DMS 273 (cell line): ENCODE measurements at regions not wholly inside any gene's neighbourhood (a gene's known extent, or its start where the extent isn't known, plus 50 kb on each side); places are given as distances from the start of the nearest gene placed in this dataset.
A peak's percentile ranks its signal among the peaks of the same experiment; 100 is the strongest.

Experiments
- DNase-seq: peaks from one replicate; lab custom pipeline; 2025; ENCODE audit not compliant: unreplicated experiment; lab: John Stamatoyannopoulos, UW

DNA sequence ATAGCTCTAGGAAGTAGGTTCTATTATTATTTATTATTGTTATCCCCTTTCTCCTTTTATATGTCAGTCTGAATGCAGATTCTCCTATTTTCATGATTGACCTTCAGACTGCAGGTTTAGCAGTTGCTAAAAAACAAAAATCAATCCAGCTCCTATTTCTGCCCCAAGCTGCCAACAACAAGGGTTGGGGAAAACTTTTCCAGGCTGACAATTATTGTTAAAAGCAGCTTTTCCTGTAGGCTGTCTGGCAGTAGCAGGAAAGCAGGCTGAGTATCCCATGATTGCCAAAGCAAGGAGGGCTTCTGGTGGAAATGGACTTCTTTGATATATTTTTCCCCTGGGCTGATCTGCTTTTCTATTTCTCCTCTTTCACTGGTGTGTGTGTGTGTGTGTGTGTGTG lies 78.0 kb upstream of the CTLA4 start:
- no peak for DNase-seq

DNA sequence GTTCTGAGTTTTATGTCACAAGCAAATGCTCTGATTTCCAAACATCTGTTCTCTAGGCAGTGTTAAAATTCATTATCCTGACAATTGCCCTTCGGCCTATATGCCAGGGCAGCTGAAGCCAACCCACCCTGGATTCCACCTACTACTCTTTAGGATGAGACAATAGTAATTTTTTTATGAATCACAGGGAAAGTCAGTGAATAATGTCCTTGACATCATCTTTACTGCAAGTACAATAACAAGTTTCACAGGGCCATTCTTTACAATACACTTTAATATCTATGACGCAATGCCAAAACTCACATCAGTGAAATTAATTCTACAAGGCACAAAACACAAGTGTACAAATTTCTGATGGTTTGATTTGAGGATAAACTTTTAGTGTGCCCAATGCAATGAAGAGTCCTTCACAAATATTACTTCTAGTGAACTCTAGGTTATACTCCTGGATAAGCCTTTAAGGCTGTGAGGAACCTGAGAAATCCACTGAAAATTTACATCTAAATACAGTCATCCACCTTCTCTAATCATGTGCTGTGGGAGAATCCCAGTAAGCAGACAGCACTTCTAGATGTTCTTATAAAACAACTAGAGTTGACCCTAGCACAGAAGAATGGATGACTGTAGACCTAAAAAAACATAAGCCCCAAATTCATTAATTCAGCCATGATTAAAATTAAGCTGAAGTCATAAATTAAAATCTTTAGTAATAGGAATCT lies 77.3 kb upstream of the CTLA4 start:
- no peak for DNase-seq

DNA sequence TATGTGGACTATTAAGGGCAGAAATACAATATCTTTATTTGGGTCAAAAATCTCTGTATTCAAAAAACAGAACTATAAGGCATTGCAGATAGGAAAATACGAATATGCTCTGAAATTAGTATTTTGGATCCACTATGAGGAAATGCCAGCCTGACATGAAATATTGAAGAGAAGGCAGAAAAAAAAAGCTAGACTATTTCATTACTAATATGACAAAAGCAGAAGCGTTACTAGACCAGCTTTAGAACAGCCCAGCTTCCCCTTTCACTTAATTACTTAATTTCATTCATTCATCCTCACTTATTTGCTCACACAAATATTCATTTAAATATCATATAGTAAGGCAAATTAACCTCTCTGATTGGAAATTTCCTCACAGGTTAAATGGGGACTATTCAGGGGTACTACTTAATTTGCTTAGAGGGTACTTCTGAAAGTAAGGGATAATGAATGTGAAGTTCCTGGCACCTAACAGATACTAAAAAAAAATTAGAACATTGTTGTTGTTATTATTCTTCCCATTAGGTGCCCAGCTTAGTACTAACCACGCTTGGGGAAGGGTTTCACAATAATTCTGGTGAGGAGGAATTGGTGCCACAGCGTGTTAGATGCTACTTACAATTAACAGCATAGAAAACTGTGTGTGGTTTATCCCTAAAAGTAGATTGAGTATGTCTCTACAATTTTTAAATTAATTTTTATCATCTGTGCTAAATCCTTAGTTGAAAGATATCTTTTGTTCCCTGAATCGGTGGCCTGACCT lies 71.1 kb upstream of the CTLA4 start:
- DNase-seq: no peak

DNA sequence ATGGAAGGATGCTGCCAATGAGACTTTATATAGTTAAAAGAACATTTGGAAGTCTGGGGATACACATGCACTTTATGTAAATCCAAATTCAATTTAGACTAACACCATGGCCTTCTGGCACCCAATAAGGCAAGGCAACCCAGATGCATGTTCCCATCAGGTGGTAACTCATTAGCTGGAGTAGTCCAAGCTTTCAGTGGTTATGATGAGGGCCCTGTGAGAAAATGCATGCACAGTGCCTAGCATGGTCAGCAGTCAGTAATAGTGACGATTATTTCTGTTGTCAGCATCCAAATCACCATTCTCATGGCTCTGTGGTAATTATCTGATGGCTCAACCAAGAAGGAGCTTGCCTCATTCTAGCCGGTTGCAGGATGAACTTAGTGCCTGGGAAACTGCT lies 70.3 kb upstream of the CTLA4 start:
- DNase-seq: no peak

DNA sequence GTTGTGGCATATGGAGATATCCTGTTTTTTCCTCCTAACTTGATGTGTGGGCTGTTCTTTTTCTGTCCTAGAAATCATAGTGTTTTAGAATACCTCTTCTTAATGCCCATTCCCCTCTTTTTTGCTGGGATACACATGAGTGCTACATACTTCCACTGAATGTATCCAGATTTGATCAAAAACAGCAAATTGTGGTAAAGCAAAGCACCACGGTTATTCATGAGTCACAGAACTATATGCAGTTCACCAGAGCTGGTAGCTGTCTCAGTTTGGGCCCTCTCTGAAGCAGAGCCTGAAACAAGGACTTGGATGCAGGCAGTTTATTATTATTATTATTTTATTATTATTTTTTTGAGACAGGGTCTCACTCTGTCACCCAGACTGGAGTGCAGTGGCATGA lies 69.9 kb upstream of the CTLA4 start:
- no peak for DNase-seq

DNA sequence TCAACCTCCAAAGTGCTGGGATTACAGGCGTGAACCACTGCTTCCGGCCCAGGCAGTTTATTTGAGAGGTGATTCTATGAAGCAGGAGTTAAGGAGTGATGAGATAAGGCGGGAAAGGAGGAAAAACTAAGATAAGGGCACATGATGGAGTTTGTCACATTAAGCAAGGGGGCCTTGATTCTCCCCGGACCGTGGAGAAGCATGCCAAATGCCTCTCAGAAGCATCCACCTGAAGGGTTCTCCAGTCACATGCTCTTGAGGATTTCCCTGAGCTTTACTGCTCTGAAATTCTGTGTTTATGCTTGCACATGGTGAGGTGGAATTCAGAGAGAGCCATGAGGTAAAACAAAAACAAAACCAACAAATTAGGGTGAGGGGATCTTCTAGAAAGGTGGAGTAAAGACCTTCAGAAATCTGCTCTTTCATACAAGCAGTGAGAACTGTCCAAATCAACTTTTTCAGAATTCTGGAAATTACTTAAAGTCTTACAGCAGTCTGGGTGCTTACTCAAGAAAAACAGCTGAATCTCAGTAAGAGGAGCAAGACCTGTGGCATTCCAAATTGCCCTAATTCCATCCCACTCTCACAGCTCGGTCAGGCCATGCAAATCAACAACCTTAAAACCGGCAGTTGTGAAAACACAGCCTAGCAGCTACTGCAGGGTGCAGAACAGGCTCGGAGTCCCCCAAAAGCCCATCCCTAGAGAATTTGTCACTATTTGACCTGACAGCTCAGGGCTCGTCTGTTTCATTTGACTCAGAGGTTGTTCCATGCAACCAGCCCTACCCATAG lies 69.1 kb upstream of the CTLA4 start:
- DNase-seq: no peak

DNA sequence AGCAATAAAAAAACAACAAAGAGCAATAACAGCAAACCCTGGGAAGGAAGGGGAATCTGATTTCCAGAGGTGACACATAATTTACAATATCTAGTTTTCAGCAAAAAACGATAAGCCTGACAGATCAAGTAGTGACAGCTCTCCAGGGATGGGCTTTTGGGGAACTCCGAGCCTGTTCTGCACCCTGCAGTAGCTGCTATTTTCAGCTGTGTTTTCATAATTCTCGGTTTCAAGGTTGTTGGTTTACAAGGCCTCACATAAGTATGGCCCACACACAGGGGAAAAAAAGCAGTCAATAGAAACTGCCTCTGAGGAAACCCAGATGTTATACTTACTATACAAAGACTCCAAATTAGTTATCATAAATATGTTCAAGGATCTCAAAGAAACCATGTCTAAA lies 67.7 kb upstream of the CTLA4 start:
- DNase-seq: no peak

DNA sequence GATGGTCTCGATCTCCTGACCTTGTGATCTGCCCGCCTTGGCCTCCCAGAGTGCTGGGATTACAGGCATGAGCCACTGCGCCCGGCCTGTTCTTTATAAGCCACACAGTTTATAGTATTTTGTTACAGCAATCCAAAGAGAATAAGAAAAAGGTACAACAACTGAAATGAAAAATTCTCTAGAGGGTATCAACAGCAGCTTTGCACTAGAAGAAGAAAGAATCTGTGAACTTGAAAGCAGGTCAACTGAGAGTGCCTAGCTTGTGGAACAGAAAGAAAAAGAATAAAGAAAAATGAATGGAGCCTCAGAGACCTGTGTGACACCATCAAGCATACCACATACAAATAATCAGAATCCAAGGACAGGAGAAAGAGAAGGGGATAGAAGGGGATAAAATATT lies 66.8 kb upstream of the CTLA4 start:
- DNase-seq: no peak

DNA sequence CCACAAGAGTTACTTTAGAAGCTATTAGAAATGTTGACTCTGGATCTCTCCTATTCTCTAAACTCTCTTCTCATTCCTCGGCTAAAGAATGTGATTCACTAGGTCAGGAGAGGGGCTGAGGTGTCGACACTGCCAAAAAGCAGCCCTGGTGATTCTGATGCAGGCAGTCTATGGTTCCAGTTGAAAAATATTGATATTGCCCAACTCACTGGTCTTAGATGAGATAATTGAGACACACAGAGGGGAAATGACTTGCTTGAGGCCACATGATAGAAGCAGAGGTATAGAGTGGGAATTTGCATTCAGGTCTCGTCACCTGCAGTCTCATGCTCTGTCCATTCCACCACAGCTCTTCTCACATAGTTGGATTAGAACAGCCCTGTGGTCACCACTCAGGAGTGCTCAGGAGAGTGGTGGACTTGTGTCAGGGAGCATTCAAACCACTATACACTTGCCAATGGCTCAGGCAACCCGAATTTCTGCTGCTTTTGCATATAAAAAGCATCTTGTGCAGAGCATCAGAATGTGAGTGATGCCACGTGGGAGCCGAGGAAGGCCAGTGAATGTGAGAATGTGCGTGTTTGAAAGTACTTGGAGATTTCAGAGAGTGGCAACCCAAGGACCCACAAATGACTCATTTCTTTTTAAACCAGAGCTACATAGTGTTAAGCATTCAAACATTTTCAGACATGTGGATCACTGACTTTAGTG lies 65.1 kb upstream of the CTLA4 start:
- no peak for DNase-seq

DNA sequence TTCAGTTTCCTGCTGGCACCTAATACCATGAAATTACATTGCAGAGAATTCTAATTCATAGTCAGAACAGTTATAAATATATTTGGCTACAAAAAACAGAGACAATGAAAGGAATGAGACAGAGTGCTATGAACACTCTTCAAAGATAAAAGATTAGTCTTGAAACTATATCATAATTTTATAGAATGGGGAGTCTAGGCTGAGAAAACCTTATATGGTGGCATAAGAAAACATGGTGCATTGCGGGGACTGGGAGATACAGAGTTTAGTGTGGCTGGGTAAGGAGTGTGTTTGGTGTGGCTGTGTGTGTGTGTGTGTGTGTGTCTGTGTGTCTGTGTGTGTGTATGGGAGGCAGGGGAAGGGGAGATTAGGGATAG lies 64.5 kb upstream of the CTLA4 start:
- no peak for DNase-seq

DNA sequence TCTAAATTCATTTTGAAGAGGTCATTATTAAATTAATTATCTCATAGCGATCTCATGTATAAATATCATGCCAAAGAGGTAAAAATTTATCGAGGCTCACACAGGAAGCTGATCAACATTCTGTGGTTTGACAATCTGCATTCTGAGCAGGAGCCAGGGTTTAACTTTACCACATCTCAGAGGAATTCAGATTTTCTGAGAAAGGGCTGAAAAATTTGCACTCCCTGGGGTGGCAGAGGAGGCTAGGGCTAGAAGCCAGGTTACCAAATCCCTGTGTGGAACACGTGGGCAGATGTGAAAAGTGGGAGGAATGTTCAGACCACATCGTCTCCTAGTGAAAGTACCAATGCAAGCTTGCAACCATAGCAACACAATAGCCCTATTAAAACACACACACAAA lies 63.5 kb upstream of the CTLA4 start:
- DNase-seq: peak; percentile 9

DNA sequence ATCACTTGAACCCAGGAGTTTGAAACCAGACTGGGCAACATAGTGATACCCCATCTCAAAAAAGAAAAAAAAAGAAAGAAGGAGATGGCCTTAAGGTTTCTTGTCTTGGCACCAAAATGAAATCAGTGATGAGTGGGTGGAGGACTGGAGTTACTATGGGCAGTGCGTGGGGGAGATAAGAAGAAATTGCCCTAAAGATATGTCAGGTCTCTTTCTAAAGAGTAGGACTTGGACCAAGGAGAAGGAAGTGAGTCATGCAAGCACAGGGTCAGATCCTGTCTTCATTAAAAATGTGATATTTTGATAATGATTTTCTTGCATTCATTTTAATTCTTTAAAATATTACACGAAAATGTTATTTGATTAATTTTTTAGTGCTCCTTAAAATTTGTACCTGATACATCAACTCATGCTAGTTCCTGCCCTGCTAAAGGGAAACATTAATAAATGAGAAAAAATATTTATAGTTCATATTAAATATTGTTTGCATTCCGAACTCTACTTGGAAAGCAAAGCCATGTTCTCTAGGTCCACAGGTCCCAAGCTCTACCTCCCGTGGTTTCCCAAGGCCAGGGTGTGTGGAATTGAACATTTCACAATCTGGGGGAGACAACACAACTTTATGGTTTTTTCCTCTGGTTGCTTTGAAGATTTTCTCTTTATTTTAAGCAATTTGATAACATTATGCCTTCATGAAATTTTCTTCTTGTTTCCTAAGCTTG lies 62.6 kb upstream of the CTLA4 start:
- DNase-seq: no peak

DNA sequence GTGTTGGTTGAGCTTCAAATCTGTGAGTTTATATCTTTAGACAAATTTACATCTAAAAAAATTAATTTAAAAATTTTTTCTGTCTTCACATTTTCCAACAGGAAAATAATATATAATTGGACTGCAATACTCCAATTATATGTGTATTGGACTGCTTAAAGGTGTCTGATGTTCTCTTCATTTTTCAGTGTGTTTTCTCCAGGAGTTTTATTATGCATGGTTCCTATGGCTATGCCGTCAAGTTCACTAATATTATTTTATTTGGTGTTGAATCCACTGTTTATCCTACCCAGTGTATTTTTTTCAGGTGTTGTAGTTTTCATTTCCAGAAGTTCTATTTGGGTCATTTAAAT lies 62.1 kb upstream of the CTLA4 start:
- DNase-seq: no peak

DNA sequence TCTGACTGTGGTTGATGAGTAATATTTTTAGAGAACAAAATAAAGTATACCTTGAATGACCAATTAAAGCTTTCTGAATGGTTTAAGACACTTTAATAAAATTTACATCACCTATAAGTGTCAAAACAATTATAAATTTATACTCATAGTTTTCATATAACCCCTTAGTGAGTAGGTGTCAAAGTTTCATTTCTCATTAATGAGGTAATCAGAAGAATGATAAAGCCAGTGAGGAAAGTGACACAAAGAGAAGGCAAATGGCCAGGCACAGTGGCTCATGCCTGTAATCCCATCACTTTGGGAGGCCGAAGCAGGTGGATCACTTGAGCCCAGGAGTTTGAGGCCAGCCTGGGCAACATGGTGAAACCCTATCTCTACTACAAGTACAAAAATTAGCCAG lies 60.8 kb upstream of the CTLA4 start:
- no peak for DNase-seq

DNA sequence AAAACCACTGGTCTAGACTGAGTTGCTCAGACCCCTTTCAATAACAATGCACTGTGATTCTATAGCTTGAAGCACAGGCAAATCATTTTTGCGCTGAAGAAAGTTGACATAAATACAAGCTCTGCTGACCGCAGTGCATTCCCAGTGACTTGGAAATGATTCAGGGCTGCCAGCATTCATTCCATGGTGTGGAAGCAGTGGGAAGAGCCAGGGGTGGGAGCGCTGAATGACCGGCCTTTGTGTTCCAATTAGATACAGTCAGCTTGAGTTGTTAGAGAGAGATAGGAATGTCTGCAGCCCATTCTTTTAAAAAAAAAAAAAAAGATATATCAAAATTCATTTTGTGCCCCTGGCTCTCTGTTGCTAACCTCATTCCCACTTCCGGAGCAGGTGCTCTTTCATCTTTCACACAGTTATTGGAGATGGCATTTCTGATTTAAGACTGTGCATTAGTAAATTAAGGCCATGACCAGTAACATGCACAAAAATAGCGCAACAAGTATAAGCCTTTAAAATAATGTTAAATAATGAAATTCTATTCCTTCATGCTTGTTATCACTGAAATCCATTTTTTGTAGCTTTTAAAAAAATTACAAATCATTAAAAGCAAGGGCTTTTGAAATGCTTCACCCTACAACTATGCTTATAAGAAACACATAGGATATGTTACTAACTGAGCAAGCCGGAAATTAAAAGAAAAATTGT lies 59.4 kb upstream of the CTLA4 start:
- no peak for DNase-seq

DNA sequence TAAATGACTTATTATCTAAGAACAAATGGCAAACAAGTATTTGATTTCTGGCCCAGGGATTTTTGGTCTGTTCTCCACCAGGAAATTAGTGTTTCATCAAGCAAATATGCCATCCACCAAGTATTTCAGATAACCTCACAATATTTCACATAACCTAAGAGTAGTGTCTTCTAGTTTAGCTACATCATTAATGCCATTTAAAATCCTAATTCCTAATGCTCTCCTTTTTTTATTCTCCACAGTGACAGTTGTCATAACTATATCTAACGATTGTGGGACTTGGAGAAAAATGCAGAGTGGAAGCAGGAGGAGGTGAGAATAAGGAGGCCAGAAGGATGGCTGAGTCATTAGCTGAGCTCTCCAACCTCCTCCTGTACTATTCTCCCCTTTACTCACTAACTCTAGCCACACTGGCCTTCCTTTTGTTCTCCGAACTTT lies 58.5 kb upstream of the CTLA4 start:
- DNase-seq: no peak

DNA sequence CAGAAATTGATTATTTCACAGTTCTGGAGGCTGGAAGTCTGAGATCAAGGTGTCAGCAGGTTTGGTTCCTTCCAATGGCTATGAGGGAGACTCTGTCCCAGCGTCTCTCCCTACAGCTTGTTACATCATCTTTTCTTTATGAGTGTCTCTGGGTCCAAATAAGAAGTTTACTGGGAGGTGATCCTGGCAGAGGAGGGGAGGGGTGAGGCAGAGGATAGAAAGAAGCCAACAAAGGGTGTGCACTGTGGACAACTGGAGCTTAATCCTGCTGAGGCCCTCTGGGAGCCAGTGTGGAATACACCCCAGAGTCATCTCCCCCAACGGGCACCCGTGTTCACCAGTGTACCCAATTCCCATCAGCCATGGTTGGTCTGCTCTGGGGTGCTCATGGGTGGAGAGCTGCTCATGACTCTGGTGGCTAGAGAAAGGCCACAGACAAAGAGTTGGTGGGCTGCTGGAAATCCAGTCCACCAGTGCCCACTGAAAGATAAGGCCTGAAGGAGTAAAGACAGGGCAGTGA lies 57.5 kb upstream of the CTLA4 start:
- DNase-seq: no peak

DNA sequence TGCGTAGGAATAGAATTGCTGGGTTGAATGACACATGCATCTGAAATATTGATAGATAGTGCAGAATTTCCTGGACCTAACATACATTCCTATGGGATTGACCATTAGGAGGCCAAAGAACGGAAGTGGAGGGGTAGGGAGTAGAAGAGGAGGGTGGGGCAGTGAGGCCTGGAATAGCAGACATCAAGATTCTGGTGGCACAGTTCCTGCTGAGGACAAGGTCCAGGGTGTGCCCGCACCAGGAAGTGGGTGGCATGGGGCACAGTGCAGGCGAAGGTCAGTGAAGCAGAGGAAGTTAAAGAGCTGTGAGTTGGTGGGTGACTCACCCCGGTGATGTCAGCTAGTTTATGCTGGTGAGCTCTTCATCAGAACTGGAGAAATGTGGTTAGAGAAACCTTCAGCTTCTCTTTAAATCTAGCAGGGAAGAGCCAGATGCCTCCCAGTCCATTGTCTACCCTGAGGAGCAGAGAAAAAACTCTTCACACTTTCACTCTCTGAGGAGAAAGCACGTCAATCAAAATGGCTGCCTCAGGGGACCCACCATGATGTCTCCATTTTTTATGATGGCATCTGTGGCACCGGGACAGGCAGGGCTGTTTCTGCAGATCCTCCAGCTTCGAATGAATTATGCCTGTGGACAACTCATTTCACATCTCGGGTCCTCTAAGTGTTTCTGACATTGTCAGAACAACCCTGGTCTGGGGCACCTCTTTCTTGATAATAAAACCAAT lies 55.9 kb upstream of the CTLA4 start:
- DNase-seq: no peak
